A673 (cell line): ENCODE measurements at regions not wholly inside any gene's neighbourhood (a gene's known extent, or its start where the extent isn't known, plus 50 kb on each side); places are given as distances from the start of the nearest gene placed in this dataset.
"Not testable (repeated sequence)": the region's sequence is repeated elsewhere in the genome, so short reads cannot be mapped to it uniquely, and the experiment has no call there.

Experiments used
- BruUV-seq: library from RNA; stranded (reverse); fragments of 400-500 nt; replicated peaks from 2 replicates; lab custom pipeline; 2021; lab: Mats Ljungman, UMichigan
- CTCF ChIA-PET: fragments of 300-600 bp; sonication (Branson Sonifier 250); formaldehyde crosslinking; loops from one replicate; lab custom pipeline; 2022; ENCODE audit warnings: antibody characterized with exemption; lab: Charles Lee
- POLR2A ChIA-PET: fragments of 300-600 bp; sonication (Branson Sonifier 250); formaldehyde crosslinking; loops from one replicate; lab custom pipeline; 2022; ENCODE audit warnings: antibody characterized with exemption; ENCODE audit not compliant: low non-redundant PET; lab: Charles Lee
- DNase-seq: peaks from one replicate; pipeline ENCODE4 v3.0.0-alpha.2; 2015; ENCODE audit warnings: low spot score
- H3K27ac ChIP-seq: fragments of 200-600 bp; sonication (generic); 2 replicates; pipeline ENCODE4 v1.5.1; 2016; ENCODE audit warnings: mixed run types, low read depth, mild to moderate bottlenecking, mixed read lengths, antibody characterized with exemption, low read length; ENCODE audit not compliant: poor library complexity, severe bottlenecking
- H3K27me3 ChIP-seq: fragments of 200-600 bp; sonication (generic); replicated peaks from 2 replicates; pipeline ENCODE4 v1.6.1; 2017; ENCODE audit warnings: mixed run types, low read depth, mild to moderate bottlenecking, mixed read lengths, antibody characterized with exemption, low read length; ENCODE audit not compliant: insufficient read depth, poor library complexity
- H3K36me3 ChIP-seq: fragments of 200-600 bp; sonication (generic); 2 replicates; pipeline ENCODE4 v1.6.1; 2016; ENCODE audit warnings: mixed run types, mild to moderate bottlenecking, mixed read lengths, antibody characterized with exemption, low read length; ENCODE audit not compliant: insufficient read depth, poor library complexity, severe bottlenecking
- H3K4me1 ChIP-seq: fragments of 200-600 bp; sonication (generic); 2 replicates; pipeline ENCODE4 v1.6.1; 2017; ENCODE audit warnings: mixed run types, mild to moderate bottlenecking, mixed read lengths, antibody characterized with exemption, low read length; ENCODE audit not compliant: insufficient read depth, poor library complexity, severe bottlenecking
- H3K4me3 ChIP-seq: fragments of 200-600 bp; sonication (generic); 2 replicates; pipeline ENCODE4 v1.5.1; 2016; ENCODE audit warnings: low read depth, mixed run types, mild to moderate bottlenecking, mixed read lengths, low read length; ENCODE audit not compliant: poor library complexity, severe bottlenecking
- H3K9me3 ChIP-seq: fragments of 200-600 bp; sonication (generic); 2 replicates; pipeline ENCODE4 v1.6.1; 2016; ENCODE audit warnings: mixed run types, low read depth, mild to moderate bottlenecking, mixed read lengths, antibody characterized with exemption, low read length; ENCODE audit not compliant: poor library complexity, severe bottlenecking
- CTCF ChIP-seq: fragments of 300-800, 200-600 bp; sonication (generic); conservative IDR thresholded peaks from 2 replicates; pipeline ENCODE4 v1.5.1; 2017; ENCODE audit warnings: low read depth, mild to moderate bottlenecking, antibody characterized with exemption, low read length, moderate library complexity, mixed read lengths
- EZH2 ChIP-seq: fragments of 200-600 bp; sonication (generic); IDR thresholded peaks from 2 replicates; pipeline ENCODE4 v1.6.1; 2017; ENCODE audit warnings: borderline replicate concordance, low read depth, mild to moderate bottlenecking, mixed read lengths, antibody characterized with exemption, low read length; ENCODE audit not compliant: poor library complexity, severe bottlenecking
- intact Hi-C: fragments of 100-400 bp; cut with micrococcal nuclease; formaldehyde crosslinking; loops from one replicate; pipeline ENCODE4 v1.10.0; 2022; ENCODE audit not compliant: unreplicated experiment

GRCh38 chrX:142616636-142617035 lies 409.1 kb upstream of the SPANXN4 start:
- no peaks in the 10 kb centered on the region for H3K27me3 ChIP-seq
- H3K4me1 ChIP-seq, result no peaks in the 10 kb centered on the region
- CTCF ChIA-PET, result no interaction called here
- no peak overlapping the region for H3K4me3 ChIP-seq
- H3K36me3 ChIP-seq, result no peaks in the 10 kb centered on the region
- POLR2A ChIA-PET, result no interaction called here
- no peak for DNase-seq
- H3K9me3 ChIP-seq, result peaks cover 6% of the 10 kb centered on the region
- intact Hi-C loops, result no loop called here
- H3K27ac ChIP-seq, result no peak overlapping the region
- TF ChIP-seq EZH2, result no peak
- no peak for TF ChIP-seq CTCF
- BruUV-seq, result no TSS peak

DNA sequence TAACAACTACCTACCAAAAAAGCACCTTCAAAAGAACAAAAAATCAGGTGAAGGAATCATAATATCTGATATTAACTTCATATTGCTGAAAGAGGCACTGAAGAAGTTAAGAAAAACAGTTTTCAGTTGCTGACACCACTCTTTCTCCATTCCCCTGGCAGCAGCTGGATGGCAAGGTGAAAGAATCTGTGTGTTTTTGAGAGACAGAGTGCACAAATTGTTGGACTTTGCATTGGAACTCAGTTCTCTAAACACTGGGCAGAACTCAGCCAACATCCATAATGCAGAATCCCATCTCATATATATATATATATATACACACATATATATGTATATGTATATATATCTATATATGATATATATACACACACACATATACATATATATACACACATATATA lies 408.3 kb upstream of the MAGEC2 start:
- Histone ChIP-seq H3K9me3 (peaks cover 6% of the 10 kb centered on the region), H3K4me1 (no peaks in the 10 kb centered on the region), H3K36me3 (no peaks in the 10 kb centered on the region), H3K27me3 (no peaks in the 10 kb centered on the region), H3K4me3 (no peak overlapping the region), H3K27ac (no peak overlapping the region)
- CTCF ChIA-PET, result no interaction called here
- intact Hi-C loops, result no loop called here
- BruUV-seq, result no TSS peak
- DNase-seq, result no peak
- TF ChIP-seq EZH2 (no peak), CTCF (no peak)
- POLR2A ChIA-PET, result no interaction called here

- BruUV-seq, result not testable (repeated sequence)
- DNase-seq, result peak; percentile 1
Observed at GRCh38 chrX:142606629-142607028, 401.5 kb upstream of the MAGEC2 start.

GRCh38 chrX:142601792-142602191 lies 396.7 kb upstream of the MAGEC2 start:
- no peak for DNase-seq
- Histone ChIP-seq H3K27ac (no peak overlapping the region), H3K4me1 (no peaks in the 10 kb centered on the region), H3K4me3 (no peak overlapping the region), H3K27me3 (no peaks in the 10 kb centered on the region), H3K9me3 (peaks cover 14% of the 10 kb centered on the region), H3K36me3 (no peaks in the 10 kb centered on the region)
- CTCF ChIA-PET, result no interaction called here
- TF ChIP-seq CTCF (no peak), EZH2 (no peak)
- POLR2A ChIA-PET, result no interaction called here
- BruUV-seq, result no TSS peak
- intact Hi-C loops, result no loop called here

More at GRCh38 chrX:142606629-142607028, 401.5 kb upstream of the MAGEC2 start:
- H3K4me1 ChIP-seq, H3K27ac ChIP-seq, CTCF ChIA-PET, intact Hi-C loops, POLR2A ChIA-PET, H3K4me3 ChIP-seq, H3K27me3 ChIP-seq, H3K36me3 ChIP-seq, H3K9me3 ChIP-seq: not testable (repeated sequence)
